Thoracic aorta (tissue), 2 donors: ENCODE measurements at regions not wholly inside any gene's neighbourhood (a gene's known extent, or its start where the extent isn't known, plus 50 kb on each side); places are given as distances from the start of the nearest gene placed in this dataset.

Experiments
- ATAC-seq: fragments of 150-250 bp; one replicate; pipeline ENCODE4 v1.8.0; 2017; ENCODE audit warnings: low read depth; ENCODE audit not compliant: insufficient number of reproducible peaks, low FRiP score
- DNase-seq: peaks from one replicate; pipeline ENCODE4 v3.0.0-alpha.2; 2020; ENCODE audit warnings: low spot score
- H3K27ac ChIP-seq, 2 donors: fragments of 200-600 bp; sonication (generic); 1 replicate in 1 of 2; 2 replicates in 1 of 2; pipeline ENCODE4 v1.5.1; 2016; ENCODE audit warnings: mild to moderate bottlenecking in 2 of 2, moderate library complexity in 2 of 2
- H3K27me3 ChIP-seq: fragments of 200-600 bp; sonication (generic); replicated peaks from 2 replicates; pipeline ENCODE4 v1.6.0; 2016; ENCODE audit warnings: mild to moderate bottlenecking; ENCODE audit not compliant: insufficient read depth
- H3K36me3 ChIP-seq: fragments of 200-600 bp; sonication (generic); one replicate; pipeline ENCODE4 v1.5.1; 2016
- H3K4me1 ChIP-seq, 2 donors: fragments of 200-600 bp; sonication (generic); 1 replicate in 1 of 2; 2 replicates in 1 of 2; pipeline versions ENCODE4 v1.5.1 to v1.6.0; 2016; ENCODE audit warnings: low read depth in 2 of 2, mild to moderate bottlenecking in 1 of 2; ENCODE audit not compliant: control insufficient read depth in 1 of 2
- H3K4me3 ChIP-seq: fragments of 200-600 bp; sonication (generic); 2 replicates; pipeline ENCODE4 v1.5.1; 2016; ENCODE audit warnings: mild to moderate bottlenecking
- H3K9me3 ChIP-seq: fragments of 200-600 bp; sonication (generic); 2 replicates; pipeline ENCODE4 v1.5.1; 2016
- TF ChIP-seq, protein P1 (sequence below): fragments of 200-600 bp; sonication (generic); IDR thresholded peaks from one replicate; pipeline ENCODE4 v1.5.1; 2019; ENCODE audit warnings: antibody characterized with exemption

DNA sequence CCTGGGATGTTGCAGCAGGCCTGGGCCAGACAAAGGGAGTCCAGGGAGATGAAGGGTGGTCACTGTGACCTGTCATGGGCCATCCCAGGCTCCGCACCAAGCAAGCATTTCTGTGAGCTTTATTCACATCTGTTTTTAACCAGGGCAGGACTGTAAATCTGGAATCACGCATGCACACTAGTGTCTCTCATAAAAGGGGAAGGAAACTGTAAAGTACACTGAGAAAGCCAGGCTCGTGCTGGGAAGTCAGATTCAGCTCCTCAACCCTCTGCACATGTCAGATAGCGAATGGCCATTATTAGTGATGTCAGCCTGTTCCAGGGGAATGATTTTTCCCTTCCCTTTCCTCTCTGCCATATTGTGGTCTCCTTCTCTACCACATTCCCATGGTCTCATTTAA is 818.6 kb upstream of the RAB6C start:
- Histone ChIP-seq H3K27me3 (no peaks in the 10 kb centered on the region), H3K36me3 (no peaks in the 10 kb centered on the region), H3K27ac (no peak overlapping the region), H3K4me3 (no peak overlapping the region), H3K9me3 (no peaks in the 10 kb centered on the region), H3K4me1 (no peaks in the 10 kb centered on the region)
- ATAC-seq = no peak
- TF ChIP-seq, protein P1, sequence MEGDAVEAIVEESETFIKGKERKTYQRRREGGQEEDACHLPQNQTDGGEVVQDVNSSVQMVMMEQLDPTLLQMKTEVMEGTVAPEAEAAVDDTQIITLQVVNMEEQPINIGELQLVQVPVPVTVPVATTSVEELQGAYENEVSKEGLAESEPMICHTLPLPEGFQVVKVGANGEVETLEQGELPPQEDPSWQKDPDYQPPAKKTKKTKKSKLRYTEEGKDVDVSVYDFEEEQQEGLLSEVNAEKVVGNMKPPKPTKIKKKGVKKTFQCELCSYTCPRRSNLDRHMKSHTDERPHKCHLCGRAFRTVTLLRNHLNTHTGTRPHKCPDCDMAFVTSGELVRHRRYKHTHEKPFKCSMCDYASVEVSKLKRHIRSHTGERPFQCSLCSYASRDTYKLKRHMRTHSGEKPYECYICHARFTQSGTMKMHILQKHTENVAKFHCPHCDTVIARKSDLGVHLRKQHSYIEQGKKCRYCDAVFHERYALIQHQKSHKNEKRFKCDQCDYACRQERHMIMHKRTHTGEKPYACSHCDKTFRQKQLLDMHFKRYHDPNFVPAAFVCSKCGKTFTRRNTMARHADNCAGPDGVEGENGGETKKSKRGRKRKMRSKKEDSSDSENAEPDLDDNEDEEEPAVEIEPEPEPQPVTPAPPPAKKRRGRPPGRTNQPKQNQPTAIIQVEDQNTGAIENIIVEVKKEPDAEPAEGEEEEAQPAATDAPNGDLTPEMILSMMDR = no peak
- no peak for DNase-seq

DNA sequence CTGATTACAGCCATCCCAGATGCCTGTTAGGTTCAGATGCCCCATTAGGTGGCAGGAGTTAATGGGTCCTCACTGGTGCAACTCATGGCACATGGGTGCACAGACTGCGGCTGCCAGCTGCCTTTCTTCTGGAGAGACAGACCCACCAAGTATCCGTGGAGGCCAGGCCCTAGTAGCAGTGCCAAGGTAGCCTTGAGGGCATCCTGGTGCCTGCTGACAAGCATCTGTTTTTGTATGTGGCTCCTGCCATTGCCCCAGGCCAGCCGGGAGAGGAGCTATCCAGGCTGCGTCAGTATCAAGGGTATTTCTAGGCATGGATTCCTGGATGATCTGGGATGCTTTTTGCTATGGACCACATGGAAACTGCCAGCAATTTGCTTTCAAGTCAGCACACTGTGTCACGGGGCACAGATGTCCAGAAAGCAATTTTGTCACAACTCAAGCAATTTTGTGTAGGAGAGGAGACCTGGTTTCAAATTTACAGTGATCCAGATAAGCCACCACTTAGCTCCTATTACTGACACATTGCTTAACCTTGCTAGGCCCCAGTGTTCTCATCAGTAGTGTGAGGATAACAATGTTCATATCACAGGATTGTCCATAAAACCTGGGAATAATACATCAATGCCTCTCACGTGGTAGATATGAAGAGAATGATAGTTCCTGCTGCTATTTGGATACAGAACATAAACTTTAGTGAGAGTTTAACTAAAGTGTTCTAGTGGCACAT is 815.1 kb upstream of the RAB6C start:
- DNase-seq = no peak
- Histone ChIP-seq H3K27ac (no peak overlapping the region), H3K4me1 (no peaks in the 10 kb centered on the region), H3K4me3 (no peak overlapping the region), H3K9me3 (no peaks in the 10 kb centered on the region), H3K36me3 (no peaks in the 10 kb centered on the region), H3K27me3 (no peaks in the 10 kb centered on the region)
- TF ChIP-seq, protein P1 = no peak
- ATAC-seq = no peak

DNA sequence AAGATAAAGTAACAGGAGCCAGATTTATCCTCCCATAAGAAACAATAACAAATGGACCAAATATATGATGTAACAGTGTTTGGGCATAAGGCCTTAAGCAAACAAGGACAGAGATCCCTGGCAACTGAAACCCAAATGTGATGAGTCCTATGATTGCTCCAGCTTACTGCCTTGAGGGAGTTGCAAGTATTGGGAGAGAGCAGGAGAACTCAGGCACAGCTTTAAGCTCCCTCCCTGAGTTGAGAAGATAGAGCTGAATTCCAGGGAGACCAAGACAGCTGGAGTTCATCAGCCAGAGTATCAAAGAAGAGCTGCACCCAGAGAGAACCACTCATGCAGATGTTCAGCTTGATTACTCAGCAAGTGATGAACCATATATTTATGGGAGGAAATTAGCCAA is 814.5 kb upstream of the RAB6C start:
- Histone ChIP-seq H3K4me1 (no peaks in the 10 kb centered on the region), H3K27me3 (no peaks in the 10 kb centered on the region), H3K27ac (no peak overlapping the region), H3K9me3 (no peaks in the 10 kb centered on the region), H3K4me3 (no peak overlapping the region), H3K36me3 (no peaks in the 10 kb centered on the region)
- TF ChIP-seq, protein P1 = no peak
- DNase-seq (no peak), ATAC-seq (no peak)

DNA sequence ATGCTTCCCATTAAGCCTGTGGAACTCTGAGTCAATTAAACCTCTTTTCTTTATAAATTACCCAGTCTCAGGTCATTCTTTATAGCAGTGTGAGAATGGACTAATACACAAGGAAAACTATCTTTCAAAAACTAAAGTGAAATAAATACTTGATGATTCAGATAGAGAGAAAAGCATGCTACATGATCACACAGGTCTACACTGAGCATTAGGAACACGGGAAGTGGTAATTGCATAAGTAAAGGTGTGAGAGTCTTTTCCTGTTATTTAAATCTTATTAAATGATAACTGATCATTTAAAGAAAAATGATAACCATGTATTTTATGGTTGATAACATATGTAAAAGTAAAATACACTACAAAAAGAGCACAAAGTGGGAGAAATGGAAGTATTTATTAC is 812.0 kb upstream of the RAB6C start:
- ATAC-seq = no peak
- Histone ChIP-seq H3K27me3 (no peaks in the 10 kb centered on the region), H3K27ac (no peak overlapping the region), H3K36me3 (no peaks in the 10 kb centered on the region), H3K4me1 (no peaks in the 10 kb centered on the region), H3K4me3 (no peak overlapping the region), H3K9me3 (no peaks in the 10 kb centered on the region)
- DNase-seq = no peak
- TF ChIP-seq, protein P1 = no peak

DNA sequence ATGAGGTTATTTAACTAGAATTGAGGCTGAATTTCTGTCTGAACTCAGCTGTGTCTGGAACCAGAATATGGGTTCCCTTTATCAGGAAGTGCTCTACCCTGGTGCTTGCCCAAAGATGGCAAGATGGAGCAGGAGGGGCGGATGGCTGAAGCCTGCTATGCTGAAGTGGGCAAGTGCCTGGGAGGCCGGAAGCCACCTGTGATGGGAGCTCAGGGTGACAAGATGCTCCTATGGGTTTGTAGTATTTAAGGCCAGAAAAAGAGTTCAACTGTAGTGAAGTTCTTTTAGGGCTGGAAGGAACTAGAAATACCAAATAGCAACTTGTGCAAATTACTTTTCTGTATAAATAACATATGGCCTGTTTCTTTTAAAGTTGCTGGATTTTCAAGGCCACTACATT is 808.9 kb upstream of the RAB6C start:
- TF ChIP-seq, protein P1 = no peak
- no peak overlapping the region for H3K27ac ChIP-seq
- no peak overlapping the region for H3K4me3 ChIP-seq
- no peaks in the 10 kb centered on the region for H3K27me3 ChIP-seq
- no peak for DNase-seq
- H3K4me1 ChIP-seq = no peaks in the 10 kb centered on the region
- no peaks in the 10 kb centered on the region for H3K36me3 ChIP-seq
- ATAC-seq = no peak
- no peaks in the 10 kb centered on the region for H3K9me3 ChIP-seq
